Uterus (tissue), 2 donors: ENCODE measurements at regions not wholly inside any gene's neighbourhood (a gene's known extent, or its start where the extent isn't known, plus 50 kb on each side); places are given as distances from the start of the nearest gene placed in this dataset.

Source experiments
- POLR2A ChIP-seq, 2 donors: fragments of 450-650 bp; IDR thresholded peaks; one replicate each; pipeline ENCODE4 v1.6.1; 2016; ENCODE audit warnings: antibody characterized with exemption in 2 of 2, mild to moderate bottlenecking in 1 of 2, moderate library complexity in 1 of 2
- TF ChIP-seq, protein P1 (sequence below), 4 experiments: fragments of 200-600 bp in 2 of 4; fragments of 450-650 bp in 2 of 4; sonication (generic) in 2 of 4; IDR thresholded peaks; one replicate each; pipeline ENCODE4 v1.5.1; 2016 to 2019; ENCODE audit warnings: antibody characterized with exemption in 4 of 4, mild to moderate bottlenecking in 2 of 4, moderate library complexity in 1 of 4

DNA sequence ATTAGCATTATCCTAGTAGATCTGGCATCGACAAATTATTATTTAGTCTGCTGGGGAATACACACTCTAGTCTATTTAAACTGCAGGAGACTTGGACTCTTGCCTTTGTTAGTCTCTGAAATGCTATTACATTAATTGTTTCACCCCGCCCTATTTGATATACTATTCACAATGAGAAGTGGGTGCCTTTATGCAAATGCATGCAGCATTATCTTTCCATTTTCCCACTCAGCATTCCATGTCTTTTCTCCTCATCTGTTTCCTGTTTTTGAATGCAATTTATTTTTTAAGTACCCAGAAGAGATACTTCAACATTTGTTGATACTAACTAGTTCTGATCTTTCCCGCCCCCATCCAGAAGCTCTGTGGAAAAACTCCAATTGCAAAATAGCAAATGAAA lies 395.3 kb upstream of the NXPH2 start:
- TF ChIP-seq, protein P1, sequence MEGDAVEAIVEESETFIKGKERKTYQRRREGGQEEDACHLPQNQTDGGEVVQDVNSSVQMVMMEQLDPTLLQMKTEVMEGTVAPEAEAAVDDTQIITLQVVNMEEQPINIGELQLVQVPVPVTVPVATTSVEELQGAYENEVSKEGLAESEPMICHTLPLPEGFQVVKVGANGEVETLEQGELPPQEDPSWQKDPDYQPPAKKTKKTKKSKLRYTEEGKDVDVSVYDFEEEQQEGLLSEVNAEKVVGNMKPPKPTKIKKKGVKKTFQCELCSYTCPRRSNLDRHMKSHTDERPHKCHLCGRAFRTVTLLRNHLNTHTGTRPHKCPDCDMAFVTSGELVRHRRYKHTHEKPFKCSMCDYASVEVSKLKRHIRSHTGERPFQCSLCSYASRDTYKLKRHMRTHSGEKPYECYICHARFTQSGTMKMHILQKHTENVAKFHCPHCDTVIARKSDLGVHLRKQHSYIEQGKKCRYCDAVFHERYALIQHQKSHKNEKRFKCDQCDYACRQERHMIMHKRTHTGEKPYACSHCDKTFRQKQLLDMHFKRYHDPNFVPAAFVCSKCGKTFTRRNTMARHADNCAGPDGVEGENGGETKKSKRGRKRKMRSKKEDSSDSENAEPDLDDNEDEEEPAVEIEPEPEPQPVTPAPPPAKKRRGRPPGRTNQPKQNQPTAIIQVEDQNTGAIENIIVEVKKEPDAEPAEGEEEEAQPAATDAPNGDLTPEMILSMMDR (IDR thresholded peaks at IDR 0.05): no peak
- no peak for TF ChIP-seq POLR2A (IDR thresholded peaks at IDR 0.05)
